K562 (cell line): ENCODE measurements at regions not wholly inside any gene's neighbourhood (a gene's known extent, or its start where the extent isn't known, plus 50 kb on each side); places are given as distances from the start of the nearest gene placed in this dataset.
"Not testable (repeated sequence)": the region's sequence is repeated elsewhere in the genome, so short reads cannot be mapped to it uniquely, and the experiment has no call there.

Source experiments
- ATAC-seq: fragments of 200-7000 bp; cut with Tn5 transposase; 3 replicates; pipeline ENCODE4 v1.9.1; 2020; ENCODE audit warnings: moderate library complexity
- BruUV-seq: library from RNA; stranded (reverse); fragments of 400-500 nt; replicated peaks from 2 replicates; lab custom pipeline; 2021; lab: Mats Ljungman, UMichigan
- CTCF ChIA-PET: fragments of 300-600 bp; formaldehyde crosslinking; extraction: SDS; loops from one replicate; lab custom pipeline; 2021; ENCODE audit warnings: low intra/inter-chr PET ratio; lab: Yijun Ruan, JAX
- POLR2A ChIA-PET: fragments of 300-600, 350-650 bp; sonication (Branson Sonifier 250); formaldehyde crosslinking; extraction: SDS; loops from one replicate; lab custom pipeline; 2021; ENCODE audit warnings: antibody characterized with exemption, inconsistent platforms; lab: Yijun Ruan, JAX
- DNase-seq, 4 experiments: peaks; one replicate each; pipeline versions ENCODE4 v3.0.0 to v3.0.0-alpha.2; 2011 to 2018; ENCODE audit warnings: low spot score in 3 of 4, mixed read lengths in 3 of 4; ENCODE audit errors: extremely low read depth in 1 of 4
- FAIRE-seq: peaks from 2 replicates; lab custom pipeline; 2011; peaks lifted over from hg19 to GRCh38; lab: Jason Lieb, UNC
- H2AFZ ChIP-seq: 2 replicates; pipeline ENCODE4 v1.6.0; 2011; ENCODE audit warnings: low read depth, low read length, control low read depth, inconsistent platforms
- H3K27ac ChIP-seq: fragments of 200-600 bp; 3 replicates; pipeline ENCODE4 v1.8.0; 2011; ENCODE audit warnings: low read depth, mild to moderate bottlenecking, control low read depth, inconsistent platforms, low read length, moderate library complexity, mixed read lengths; ENCODE audit errors: extremely low read depth
- H3K27me3 ChIP-seq, 2 experiments: fragments of 300-600 bp in 1 of 2; 2 replicates in 1 of 2; 3 replicates in 1 of 2; pipeline versions ENCODE4 v1.6.0 to v1.8.0; 2011; ENCODE audit warnings: inconsistent platforms in 2 of 2, low read length in 2 of 2, mild to moderate bottlenecking in 1 of 2, mixed read lengths in 1 of 2, moderate library complexity in 1 of 2; ENCODE audit not compliant: control insufficient read depth in 2 of 2, insufficient read depth in 2 of 2
- H3K36me3 ChIP-seq: fragments of 300-600 bp; 3 replicates; pipeline ENCODE4 v1.8.0; 2011; ENCODE audit warnings: mild to moderate bottlenecking, low read length, inconsistent platforms; ENCODE audit not compliant: control insufficient read depth, insufficient read depth
- H3K4me1 ChIP-seq, 2 experiments: fragments of 200-600 bp in 1 of 2; replicated peaks in 1 of 2; 2 replicates in 1 of 2; 3 replicates in 1 of 2; pipeline versions ENCODE4 v1.5.1 to v1.8.0; 2011; ENCODE audit warnings: inconsistent platforms in 2 of 2, low read length in 2 of 2, mild to moderate bottlenecking in 1 of 2, mixed read lengths in 1 of 2, moderate library complexity in 1 of 2; ENCODE audit not compliant: control insufficient read depth in 2 of 2, insufficient read depth in 2 of 2
- H3K4me2 ChIP-seq: 2 replicates; pipeline ENCODE4 v1.6.1; 2011; ENCODE audit warnings: low read length, control low read depth, inconsistent platforms, mixed read lengths; ENCODE audit not compliant: insufficient read depth
- H3K4me3 ChIP-seq: fragments of 200-600 bp; sonication (generic), shearing (Covaris generic); 2 replicates; pipeline ENCODE4 v1.5.1; 2016; ENCODE audit warnings: control low read depth, inconsistent platforms
- H3K79me2 ChIP-seq: fragments of 200-600 bp; 3 replicates; pipeline ENCODE4 v1.8.0; 2011; ENCODE audit warnings: low read length, inconsistent platforms; ENCODE audit not compliant: control insufficient read depth, insufficient read depth
- H3K9ac ChIP-seq, 2 experiments: 2 replicates each; pipeline versions ENCODE4 v1.6.0 to v1.6.1; 2011; ENCODE audit warnings: low read depth in 2 of 2, low read length in 2 of 2, control low read depth in 1 of 2, inconsistent platforms in 1 of 2, mild to moderate bottlenecking in 1 of 2, mixed read lengths in 1 of 2; ENCODE audit not compliant: insufficient read depth in 1 of 2
- H3K9me1 ChIP-seq: one replicate; pipeline ENCODE4 v1.6.0; 2011; ENCODE audit warnings: inconsistent platforms, mild to moderate bottlenecking, low read length, moderate library complexity; ENCODE audit not compliant: control insufficient read depth, insufficient read depth
- H3K9me3 ChIP-seq: replicated peaks from 2 replicates; pipeline ENCODE4 v1.5.1; 2011; ENCODE audit warnings: low read depth, low read length, inconsistent platforms; ENCODE audit not compliant: control insufficient read depth, insufficient read depth
- H4K20me1 ChIP-seq: replicated peaks from 2 replicates; pipeline ENCODE4 v1.6.1; 2011; ENCODE audit warnings: low read length, inconsistent platforms, mixed read lengths; ENCODE audit not compliant: control insufficient read depth, insufficient read depth
- MEF2D ChIP-seq: conservative IDR thresholded peaks from 2 replicates; pipeline ENCODE4 v1.6.1; 2016; ENCODE audit warnings: low read depth, missing genetic modification characterization, missing compliant biosample characterization
- WGBS: fragments of 100-300 bp; shearing (Covaris generic); methylation state at CpG from one replicate; pipeline ENCODE4 v1.1.6; 2016; ENCODE audit warnings: low coverage, mixed read lengths; ENCODE audit not compliant: insufficient coverage; ENCODE audit errors: missing lambda C conversion rate; 5-methylcytosine and 5-hydroxymethylcytosine counted together
- in situ Hi-C: fragments of 300-500 bp; cut with MboI; formaldehyde crosslinking; loops from 4 replicates; pipeline ENCODE4 v1.15.0; 2018; ENCODE audit warnings: inconsistent platforms, mixed read lengths
- intact Hi-C: fragments of 100-400 bp; cut with micrococcal nuclease; formaldehyde crosslinking; loops from 2 replicates; pipeline ENCODE4 v1.14.2; 2022

DNA sequence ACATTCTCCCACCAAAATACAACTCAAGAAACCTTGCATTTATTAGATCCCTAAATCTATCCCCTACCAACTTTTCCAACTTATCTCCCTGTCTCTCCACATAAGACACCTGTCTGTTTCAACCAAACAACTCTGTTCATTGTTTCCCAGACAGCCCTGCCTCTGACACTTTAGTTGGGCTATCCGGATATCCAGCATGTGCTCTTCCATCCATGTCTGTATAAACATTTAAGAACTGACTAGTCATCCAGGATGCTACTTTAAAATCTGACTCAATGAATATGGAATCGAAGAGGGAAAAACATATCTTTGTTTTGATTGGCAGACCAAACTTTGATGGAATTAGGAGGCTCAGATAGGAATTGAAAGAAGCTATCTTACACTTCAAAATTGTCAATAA lies 143.2 kb upstream of the DCAF8L1 start:
- CTCF ChIA-PET: no interaction called here
- Histone ChIP-seq H3K79me2 (no peaks in the 10 kb centered on the region), H3K27ac (no peak overlapping the region), H3K9ac (no peak overlapping the region), H3K36me3 (no peaks in the 10 kb centered on the region), H4K20me1 (no peaks in the 10 kb centered on the region), H3K27me3 (no peaks in the 10 kb centered on the region), H3K9me1 (no peaks in the 10 kb centered on the region), H3K4me1 (no peaks in the 10 kb centered on the region), H3K4me2 (no peak overlapping the region), H3K9me3 (no peaks in the 10 kb centered on the region), H2AFZ (no peak overlapping the region), H3K4me3 (no peak overlapping the region)
- in situ Hi-C loops (no loop called here), intact Hi-C loops (no loop called here)
- POLR2A ChIA-PET: no interaction called here
- ATAC-seq (no peak), DNase-seq (no peak), FAIRE-seq (no peak)
- no TSS peak for BruUV-seq
- WGBS: 0% methylated on average over 1 of the region's 2 CpGs
- TF ChIP-seq MEF2D (tag): no peak

DNA sequence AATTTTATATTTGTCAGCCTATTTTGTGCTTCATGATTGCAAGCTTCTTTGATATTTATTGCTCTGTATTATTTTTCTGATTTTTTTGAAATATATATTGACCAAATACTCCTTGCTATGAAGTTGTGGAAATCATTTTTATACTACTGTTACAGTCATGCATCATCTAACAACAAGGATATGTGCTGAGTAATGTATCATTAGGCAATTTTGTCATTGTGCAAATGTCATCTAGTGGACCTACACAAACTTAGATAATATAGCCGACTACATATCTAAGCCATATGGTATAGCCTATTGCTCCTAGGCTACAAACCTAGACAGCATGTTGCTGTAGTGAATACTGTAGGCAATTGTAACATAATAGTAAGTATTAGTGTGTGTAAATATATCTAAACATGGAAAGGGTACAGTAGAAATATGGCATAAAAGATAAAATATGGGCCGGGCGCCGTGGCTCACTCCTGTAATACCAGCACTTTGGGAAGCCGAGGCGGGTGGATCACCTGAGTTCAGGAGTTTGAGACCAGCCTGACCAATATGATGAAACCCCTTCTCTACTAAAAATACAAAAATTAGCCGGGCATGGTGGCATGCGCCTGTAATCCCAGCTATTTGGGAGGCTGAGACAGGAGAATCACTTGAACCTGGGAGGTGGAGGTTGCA lies 139.5 kb upstream of the DCAF8L1 start:
- FAIRE-seq, POLR2A ChIA-PET, H3K9me3 ChIP-seq, H3K4me1 ChIP-seq, H3K27ac ChIP-seq, H2AFZ ChIP-seq, BruUV-seq, CTCF ChIA-PET, H4K20me1 ChIP-seq, ATAC-seq, H3K36me3 ChIP-seq, in situ Hi-C loops, DNase-seq, H3K4me3 ChIP-seq, H3K9ac ChIP-seq, intact Hi-C loops, H3K27me3 ChIP-seq, H3K9me1 ChIP-seq, H3K79me2 ChIP-seq, H3K4me2 ChIP-seq: not testable (repeated sequence)
- WGBS: 2% methylated on average over 8 of the region's 8 CpGs
